PFSK-1 (cell line): ENCODE measurements at regions not wholly inside any gene's neighbourhood (a gene's known extent, or its start where the extent isn't known, plus 50 kb on each side); places are given as distances from the start of the nearest gene placed in this dataset.

Source experiments
- FOXP2 ChIP-seq: optimal IDR thresholded peaks from 2 replicates; pipeline ENCODE3; 2011; ENCODE audit warnings: borderline replicate concordance, control low read depth, inconsistent platforms; ENCODE audit not compliant: insufficient read depth; ENCODE audit errors: extremely low read length, extremely low read depth
- POLR2AphosphoS5 ChIP-seq: IDR thresholded peaks from 2 replicates; pipeline ENCODE4 v1.6.1; 2012; ENCODE audit warnings: low read depth, mild to moderate bottlenecking, control low read depth, low read length, moderate library complexity
- SIN3A ChIP-seq: IDR thresholded peaks from 2 replicates; pipeline ENCODE4 v1.6.1; 2012; ENCODE audit warnings: mild to moderate bottlenecking, low read length, moderate library complexity, borderline replicate concordance; ENCODE audit not compliant: insufficient read depth
- TAF1 ChIP-seq: IDR thresholded peaks from 2 replicates; pipeline ENCODE4 v1.6.1; 2012; ENCODE audit warnings: low read length, control low read depth, borderline replicate concordance; ENCODE audit not compliant: insufficient read depth
- TF ChIP-seq, protein P1 (sequence below), 2 experiments: IDR thresholded peaks; 2 replicates each; pipeline versions ENCODE4 v1.6.1 to v1.8.0; 2011 to 2012; ENCODE audit warnings: low read depth in 2 of 2, low read length in 2 of 2, control low read depth in 1 of 2, inconsistent platforms in 1 of 2, mild to moderate bottlenecking in 1 of 2, moderate library complexity in 1 of 2; ENCODE audit not compliant: insufficient read depth in 1 of 2

DNA sequence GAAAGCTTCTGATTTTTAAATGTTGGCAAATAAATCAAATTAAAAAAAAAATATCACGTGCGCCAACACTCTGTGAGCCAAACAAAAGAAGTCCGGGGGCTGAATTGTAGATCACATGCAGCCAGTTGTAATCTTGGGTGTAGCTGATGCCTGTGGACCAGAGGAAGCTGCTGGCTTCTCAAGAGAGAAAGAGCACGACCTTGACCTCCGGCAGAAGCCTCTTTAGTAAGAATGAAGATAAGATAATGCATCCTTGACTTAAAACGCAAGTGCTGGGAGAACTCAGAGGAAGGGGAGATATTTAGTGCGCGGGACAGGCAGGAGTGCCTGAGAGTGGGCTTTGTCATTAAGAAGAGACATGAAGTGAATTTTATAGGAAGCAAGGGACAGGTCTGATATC is 162.8 kb upstream of the TBX3 start:
- TF ChIP-seq POLR2AphosphoS5 (no peak), TAF1 (no peak), SIN3A (no peak), FOXP2 (no peak)
- TF ChIP-seq, protein P1, sequence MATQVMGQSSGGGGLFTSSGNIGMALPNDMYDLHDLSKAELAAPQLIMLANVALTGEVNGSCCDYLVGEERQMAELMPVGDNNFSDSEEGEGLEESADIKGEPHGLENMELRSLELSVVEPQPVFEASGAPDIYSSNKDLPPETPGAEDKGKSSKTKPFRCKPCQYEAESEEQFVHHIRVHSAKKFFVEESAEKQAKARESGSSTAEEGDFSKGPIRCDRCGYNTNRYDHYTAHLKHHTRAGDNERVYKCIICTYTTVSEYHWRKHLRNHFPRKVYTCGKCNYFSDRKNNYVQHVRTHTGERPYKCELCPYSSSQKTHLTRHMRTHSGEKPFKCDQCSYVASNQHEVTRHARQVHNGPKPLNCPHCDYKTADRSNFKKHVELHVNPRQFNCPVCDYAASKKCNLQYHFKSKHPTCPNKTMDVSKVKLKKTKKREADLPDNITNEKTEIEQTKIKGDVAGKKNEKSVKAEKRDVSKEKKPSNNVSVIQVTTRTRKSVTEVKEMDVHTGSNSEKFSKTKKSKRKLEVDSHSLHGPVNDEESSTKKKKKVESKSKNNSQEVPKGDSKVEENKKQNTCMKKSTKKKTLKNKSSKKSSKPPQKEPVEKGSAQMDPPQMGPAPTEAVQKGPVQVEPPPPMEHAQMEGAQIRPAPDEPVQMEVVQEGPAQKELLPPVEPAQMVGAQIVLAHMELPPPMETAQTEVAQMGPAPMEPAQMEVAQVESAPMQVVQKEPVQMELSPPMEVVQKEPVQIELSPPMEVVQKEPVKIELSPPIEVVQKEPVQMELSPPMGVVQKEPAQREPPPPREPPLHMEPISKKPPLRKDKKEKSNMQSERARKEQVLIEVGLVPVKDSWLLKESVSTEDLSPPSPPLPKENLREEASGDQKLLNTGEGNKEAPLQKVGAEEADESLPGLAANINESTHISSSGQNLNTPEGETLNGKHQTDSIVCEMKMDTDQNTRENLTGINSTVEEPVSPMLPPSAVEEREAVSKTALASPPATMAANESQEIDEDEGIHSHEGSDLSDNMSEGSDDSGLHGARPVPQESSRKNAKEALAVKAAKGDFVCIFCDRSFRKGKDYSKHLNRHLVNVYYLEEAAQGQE (IDR thresholded peaks at IDR 0.05; ENCODE audit: insufficient read depth in 1 of 2, low read depth in 2 of 2, low read length in 2 of 2), result no peak
